ENCODE measurements at regions not wholly inside any gene's neighbourhood (a gene's known extent, or its start where the extent isn't known, plus 50 kb on each side); places are given as distances from the start of the nearest gene placed in this dataset.

- TF ChIP-seq EZH2phosphoT487 (IDR thresholded peaks at IDR 0.05; ENCODE audit: insufficient read depth, low read depth): no peak
- TF ChIP-seq EZH2 (IDR thresholded peaks at IDR 0.05; ENCODE audit: insufficient read depth, poor library complexity, severe bottlenecking): no peak
Measured at GRCh38 chr16:6528217-6528616, 804.4 kb upstream of the RBFOX1 start.

Measured in GM23248 (cell line).